ENCODE measurements at regions not wholly inside any gene's neighbourhood (a gene's known extent, or its start where the extent isn't known, plus 50 kb on each side); places are given as distances from the start of the nearest gene placed in this dataset.

- in situ Hi-C loops (cut with HindIII; ENCODE audit: low sequenced_read_pairs): no loop called here
- TF ChIP-seq CTCF (IDR thresholded peaks at IDR 0.05; ENCODE audit: low read depth, low read length): no peak
These were observed 108.5 kb upstream of the RNF32 start for GRCh38 chr7:156532016-156532602.

GRCh38 chr7:156529956-156530355, 110.6 kb upstream of the RNF32 start:
- no peak overlapping the region for H3K4me3 ChIP-seq (ENCODE audit: low read depth, low read length)
- in situ Hi-C loops (cut with HindIII; ENCODE audit: low sequenced_read_pairs): no loop called here
- DNase-seq (ENCODE audit: low read depth, low spot score): no peak
- TF ChIP-seq CTCF (IDR thresholded peaks at IDR 0.05; ENCODE audit: low read depth, low read length): no peak

More at GRCh38 chr7:156532016-156532602, 108.5 kb upstream of the RNF32 start:
- no peak for DNase-seq (ENCODE audit: low read depth, low spot score)
- no peak overlapping the region for H3K4me3 ChIP-seq (ENCODE audit: low read depth, low read length)

GRCh38 chr7:156527458-156527890, 113.1 kb upstream of the RNF32 start:
- in situ Hi-C loops (cut with HindIII; ENCODE audit: low sequenced_read_pairs): no loop called here

GRCh38 chr7:156524818-156525597, 115.6 kb upstream of the RNF32 start:
- TF ChIP-seq CTCF (IDR thresholded peaks at IDR 0.05; ENCODE audit: low read depth, low read length): no peak
- DNase-seq (ENCODE audit: low read depth, low spot score): no peak
- in situ Hi-C loops (cut with HindIII; ENCODE audit: low sequenced_read_pairs): no loop called here
- H3K4me3 ChIP-seq (ENCODE audit: low read depth, low read length): no peak overlapping the region

More at GRCh38 chr7:156527458-156527890, 113.1 kb upstream of the RNF32 start:
- no peak for DNase-seq (ENCODE audit: low read depth, low spot score)
- TF ChIP-seq CTCF (IDR thresholded peaks at IDR 0.05; ENCODE audit: low read depth, low read length): no peak
- no peak overlapping the region for H3K4me3 ChIP-seq (ENCODE audit: low read depth, low read length)

GRCh38 chr7:156523447-156524048, 117.0 kb upstream of the RNF32 start:
- no peak for DNase-seq (ENCODE audit: low read depth, low spot score)
- no peak overlapping the region for H3K4me3 ChIP-seq (ENCODE audit: low read depth, low read length)
- TF ChIP-seq CTCF (IDR thresholded peaks at IDR 0.05; ENCODE audit: low read depth, low read length): no peak
- in situ Hi-C loops (cut with HindIII; ENCODE audit: low sequenced_read_pairs): no loop called here

- no peak overlapping the region for H3K4me3 ChIP-seq (ENCODE audit: low read depth, low read length)
- in situ Hi-C loops (cut with HindIII; ENCODE audit: low sequenced_read_pairs): no loop called here
- no peak for DNase-seq (ENCODE audit: low read depth, low spot score)
- no peak for TF ChIP-seq CTCF (IDR thresholded peaks at IDR 0.05; ENCODE audit: low read depth, low read length)
These were observed 117.8 kb upstream of the RNF32 start for GRCh38 chr7:156522801-156523200.
